Neural progenitor cell (in vitro differentiated cells): ENCODE measurements at regions not wholly inside any gene's neighbourhood (a gene's known extent, or its start where the extent isn't known, plus 50 kb on each side); places are given as distances from the start of the nearest gene placed in this dataset.
"Not testable (repeated sequence)": the region's sequence is repeated elsewhere in the genome, so short reads cannot be mapped to it uniquely, and the experiment has no call there.

Experiments used
- DNase-seq: peaks from one replicate; pipeline ENCODE4 v3.0.0-alpha.2; 2016; ENCODE audit warnings: low spot score
- H2AFZ ChIP-seq: fragments of 200-600 bp; sonication (generic); replicated peaks from 2 replicates; pipeline ENCODE4 v1.6.1; 2016; ENCODE audit warnings: antibody characterized with exemption
- H3F3A ChIP-seq: fragments of 200-600 bp; sonication (generic); 2 replicates; pipeline ENCODE4 v1.6.1; 2016; ENCODE audit warnings: antibody characterized with exemption, low read depth
- H3K27ac ChIP-seq: fragments of 200-600 bp; sonication (generic); 2 replicates; pipeline ENCODE4 v1.5.1; 2016; ENCODE audit warnings: mild to moderate bottlenecking
- H3K27me3 ChIP-seq: fragments of 200-600 bp; sonication (generic); 2 replicates; pipeline ENCODE4 v1.6.1; 2016; ENCODE audit warnings: mild to moderate bottlenecking, moderate library complexity
- H3K36me3 ChIP-seq: fragments of 200-600 bp; sonication (generic); 2 replicates; pipeline ENCODE4 v1.5.1; 2016
- H3K4me1 ChIP-seq: fragments of 200-600 bp; sonication (generic); 2 replicates; pipeline ENCODE4 v1.6.1; 2016; ENCODE audit warnings: mixed run types
- H3K4me2 ChIP-seq: fragments of 200-600 bp; sonication (generic); 2 replicates; pipeline ENCODE4 v1.6.1; 2016
- H3K4me3 ChIP-seq: fragments of 200-600 bp; sonication (generic); 2 replicates; pipeline ENCODE4 v1.5.1; 2016
- H3K79me2 ChIP-seq: fragments of 200-600 bp; sonication (generic); 2 replicates; pipeline ENCODE4 v1.6.1; 2016; ENCODE audit warnings: low read depth
- H3K9ac ChIP-seq: fragments of 200-600 bp; sonication (generic); 2 replicates; pipeline ENCODE4 v1.6.1; 2016
- H3K9me3 ChIP-seq: fragments of 200-600 bp; sonication (generic); 2 replicates; pipeline ENCODE4 v1.5.1; 2016; ENCODE audit warnings: low read depth
- H4K20me1 ChIP-seq: fragments of 200-600 bp; sonication (generic); 2 replicates; pipeline ENCODE4 v1.6.1; 2016; ENCODE audit warnings: low read depth
- H3K27ac Mint-ChIP-seq: 3 replicates; pipeline ENCODE4 v1.8.0; 2021; ENCODE audit warnings: mixed read lengths
- H3K27me3 Mint-ChIP-seq: 2 replicates; pipeline ENCODE4 v1.8.0; 2022; ENCODE audit warnings: low read depth, mild to moderate bottlenecking, inconsistent platforms, moderate library complexity, mixed read lengths; ENCODE audit not compliant: insufficient read depth
- H3K36me3 Mint-ChIP-seq: 3 replicates; pipeline ENCODE4 v1.8.0; 2021; ENCODE audit warnings: mixed read lengths
- H3K4me1 Mint-ChIP-seq: 3 replicates; pipeline ENCODE4 v1.8.0; 2021; ENCODE audit warnings: mixed read lengths
- H3K4me3 Mint-ChIP-seq: 3 replicates; pipeline ENCODE4 v1.8.0; 2021; ENCODE audit warnings: mild to moderate bottlenecking, moderate library complexity, mixed read lengths
- H3K9me3 Mint-ChIP-seq: 3 replicates; pipeline ENCODE4 v1.8.0; 2020; ENCODE audit warnings: mixed read lengths
- CTCF ChIP-seq: fragments of 200-600 bp; sonication (generic); IDR thresholded peaks from 2 replicates; pipeline ENCODE4 v1.5.1; 2017; ENCODE audit warnings: antibody characterized with exemption, mild to moderate bottlenecking
- EZH2 ChIP-seq: fragments of 200-600 bp; sonication (generic); IDR thresholded peaks from 2 replicates; pipeline ENCODE4 v1.6.1; 2017; ENCODE audit warnings: antibody characterized with exemption, mild to moderate bottlenecking, moderate library complexity
- EZH2phosphoT487 ChIP-seq: fragments of 200-600 bp; sonication (generic); IDR thresholded peaks from 2 replicates; pipeline ENCODE4 v1.6.1; 2017; ENCODE audit warnings: antibody characterized with exemption

DNA sequence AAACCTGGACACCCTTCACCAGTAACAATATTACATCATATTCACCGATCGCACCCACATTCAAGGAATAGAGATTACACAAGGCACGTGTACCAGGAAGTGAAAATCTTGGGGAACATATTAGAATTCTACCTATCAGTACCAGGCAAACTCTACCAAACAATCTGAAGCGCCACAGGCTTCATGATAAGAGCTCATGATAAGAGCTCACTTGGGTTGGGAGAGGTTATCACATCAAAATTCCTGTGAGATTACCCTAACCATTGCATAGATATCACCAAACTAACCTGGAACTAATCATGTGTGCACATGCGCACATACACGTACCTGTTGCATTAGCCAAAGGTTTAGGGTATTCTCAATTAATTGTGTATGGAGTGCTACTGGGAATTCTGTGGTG lies 1861.3 kb downstream of the PCDH9 start:
- no peaks in the 10 kb centered on the region for H3K27me3 ChIP-seq
- Mint-ChIP-seq H3K27me3 (no peaks in the 10 kb centered on the region), H3K4me3 (no peak overlapping the region), H3K36me3 (no peaks in the 10 kb centered on the region), H3K27ac (no peak overlapping the region), H3K9me3 (no peaks in the 10 kb centered on the region), H3K4me1 (no peaks in the 10 kb centered on the region)
- no peaks in the 10 kb centered on the region for H4K20me1 ChIP-seq
- no peak overlapping the region for H3K4me3 ChIP-seq
- no peak overlapping the region for H3K9ac ChIP-seq
- no peak overlapping the region for H3K4me2 ChIP-seq
- no peak overlapping the region for H2AFZ ChIP-seq
- H3F3A ChIP-seq: no peaks in the 10 kb centered on the region
- no peaks in the 10 kb centered on the region for H3K36me3 ChIP-seq
- no peak for DNase-seq
- no peaks in the 10 kb centered on the region for H3K4me1 ChIP-seq
- H3K27ac ChIP-seq: no peak overlapping the region
- no peaks in the 10 kb centered on the region for H3K9me3 ChIP-seq
- TF ChIP-seq EZH2: no peak
- TF ChIP-seq CTCF: no peak
- TF ChIP-seq EZH2phosphoT487: no peak
- no peaks in the 10 kb centered on the region for H3K79me2 ChIP-seq

- Mint-ChIP-seq H3K27ac (no peak overlapping the region), H3K36me3 (no peaks in the 10 kb centered on the region), H3K4me3 (no peak overlapping the region), H3K9me3 (peaks cover 3% of the 10 kb centered on the region), H3K27me3 (peaks cover 2% of the 10 kb centered on the region), H3K4me1 (no peaks in the 10 kb centered on the region)
- Histone ChIP-seq H3K4me2 (no peak overlapping the region), H3K79me2 (no peaks in the 10 kb centered on the region), H4K20me1 (no peaks in the 10 kb centered on the region), H3K4me3 (no peak overlapping the region), H3K4me1 (no peaks in the 10 kb centered on the region), H3K9me3 (no peaks in the 10 kb centered on the region), H3K9ac (no peak overlapping the region), H3K27me3 (no peaks in the 10 kb centered on the region), H3K36me3 (no peaks in the 10 kb centered on the region), H3F3A (no peaks in the 10 kb centered on the region), H2AFZ (no peak overlapping the region), H3K27ac (no peak overlapping the region)
- TF ChIP-seq EZH2 (no peak), CTCF (no peak), EZH2phosphoT487 (no peak)
- DNase-seq: no peak
These were observed 1876.2 kb downstream of the PCDH9 start for GRCh38 chr13:65353951-65354350.

DNA sequence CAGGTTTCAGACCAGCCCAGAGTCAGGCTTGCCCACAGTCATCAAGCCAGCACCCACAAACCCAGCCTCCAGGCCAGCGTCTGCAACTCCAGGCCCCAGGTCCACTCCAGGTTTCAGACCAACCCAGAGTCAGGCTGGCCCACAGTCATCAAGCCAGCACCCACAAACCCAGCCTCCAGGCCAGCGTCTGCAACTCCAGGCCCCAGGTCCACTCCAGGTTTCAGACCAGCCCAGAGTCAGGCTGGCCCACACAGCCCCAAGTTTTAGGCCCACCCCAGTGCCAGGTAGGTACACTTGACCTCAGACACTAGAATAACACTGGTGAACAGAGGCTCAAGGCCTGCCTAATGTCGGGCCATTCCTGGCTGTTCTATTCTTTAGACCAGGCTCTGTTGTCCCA lies 1877.0 kb downstream of the PCDH9 start:
- not testable (repeated sequence) for H3K36me3 Mint-ChIP-seq, H3K4me1 ChIP-seq, H3K27ac ChIP-seq, H4K20me1 ChIP-seq, H3K27me3 Mint-ChIP-seq, H3K4me3 ChIP-seq, H3K9me3 ChIP-seq, H3F3A ChIP-seq, H3K79me2 ChIP-seq, H3K27me3 ChIP-seq, H3K9me3 Mint-ChIP-seq, DNase-seq, H3K4me1 Mint-ChIP-seq, H3K27ac Mint-ChIP-seq, H2AFZ ChIP-seq, H3K36me3 ChIP-seq, H3K4me2 ChIP-seq, H3K9ac ChIP-seq, H3K4me3 Mint-ChIP-seq

DNA sequence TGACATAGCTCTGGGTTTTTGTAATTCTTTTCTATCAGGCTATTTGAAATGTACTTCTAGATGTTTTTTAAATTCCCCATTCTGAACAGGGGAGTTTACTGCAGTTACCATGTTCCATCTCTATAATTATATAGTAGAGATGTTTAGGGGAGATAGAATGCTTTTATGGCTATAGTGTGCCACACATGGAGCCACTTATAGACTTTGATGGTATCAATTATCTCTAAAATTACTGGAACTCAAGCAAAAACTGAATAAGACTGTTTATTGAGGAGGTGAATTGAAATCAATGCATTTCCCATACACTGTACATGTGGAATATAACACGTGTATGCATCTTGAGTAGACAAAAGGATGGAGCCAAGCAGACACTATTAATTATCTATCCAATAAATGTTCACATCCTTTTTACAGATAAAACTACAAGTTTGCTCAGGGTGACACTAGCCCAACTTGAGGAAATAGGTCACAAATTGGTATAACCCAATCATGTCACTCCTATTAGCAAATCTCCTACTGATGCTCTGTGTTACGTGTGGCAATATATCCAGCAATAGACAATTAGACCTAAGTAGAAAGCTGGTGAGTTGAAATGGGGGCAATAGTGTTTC lies 1882.6 kb downstream of the PCDH9 start:
- no peaks in the 10 kb centered on the region for H3K4me1 ChIP-seq
- H3K27me3 ChIP-seq: no peaks in the 10 kb centered on the region
- TF ChIP-seq EZH2: no peak
- no peak for TF ChIP-seq CTCF
- no peak for TF ChIP-seq EZH2phosphoT487
- no peaks in the 10 kb centered on the region for H3K9me3 ChIP-seq
- Mint-ChIP-seq H3K4me3 (no peak overlapping the region), H3K4me1 (no peaks in the 10 kb centered on the region), H3K27me3 (peaks cover 4% of the 10 kb centered on the region), H3K27ac (no peak overlapping the region), H3K36me3 (no peaks in the 10 kb centered on the region), H3K9me3 (no peaks in the 10 kb centered on the region)
- no peak for DNase-seq
- no peaks in the 10 kb centered on the region for H3F3A ChIP-seq
- no peak overlapping the region for H3K27ac ChIP-seq
- H3K36me3 ChIP-seq: no peaks in the 10 kb centered on the region
- no peak overlapping the region for H3K4me3 ChIP-seq
- no peak overlapping the region for H2AFZ ChIP-seq
- no peak overlapping the region for H3K9ac ChIP-seq
- H4K20me1 ChIP-seq: no peaks in the 10 kb centered on the region
- H3K79me2 ChIP-seq: no peaks in the 10 kb centered on the region
- no peak overlapping the region for H3K4me2 ChIP-seq
